HL-60 (cell line): ENCODE measurements at regions not wholly inside any gene's neighbourhood (a gene's known extent, or its start where the extent isn't known, plus 50 kb on each side); places are given as distances from the start of the nearest gene placed in this dataset.

ENCODE experiments used
- DNase-seq, 2 experiments: peaks; one replicate each; pipeline ENCODE4 v3.0.0-alpha.2; 2010 to 2020; ENCODE audit warnings: low read depth in 1 of 2, low spot score in 1 of 2
- H3K27ac ChIP-seq: fragments of 250-450 bp; sonication (Bioruptor Pico); replicated peaks from 2 replicates; pipeline ENCODE4 v1.5.1; 2020; ENCODE audit warnings: mild to moderate bottlenecking, moderate library complexity
- H3K27me3 ChIP-seq: fragments of 250-450 bp; sonication (Bioruptor Pico); 2 replicates; pipeline ENCODE4 v1.5.1; 2021; ENCODE audit warnings: mild to moderate bottlenecking, moderate library complexity; ENCODE audit not compliant: insufficient read depth, poor library complexity, severe bottlenecking
- H3K4me3 ChIP-seq: replicated peaks from 2 replicates; pipeline ENCODE4 v1.5.1; 2011; ENCODE audit warnings: mild to moderate bottlenecking, control low read depth, low read length; ENCODE audit not compliant: insufficient read depth
- GABPA ChIP-seq: IDR thresholded peaks from 2 replicates; pipeline ENCODE4 v1.6.1; 2012; ENCODE audit warnings: low read depth
- POLR2AphosphoS5 ChIP-seq: IDR thresholded peaks from 2 replicates; pipeline ENCODE4 v1.6.1; 2012; ENCODE audit warnings: low read depth
- REST ChIP-seq: IDR thresholded peaks from 2 replicates; pipeline ENCODE4 v1.6.1; 2012; ENCODE audit warnings: low read depth; ENCODE audit not compliant: insufficient replicate concordance
- SPI1 ChIP-seq: IDR thresholded peaks from 2 replicates; pipeline ENCODE4 v1.6.1; 2012; ENCODE audit warnings: low read depth, mild to moderate bottlenecking, borderline replicate concordance
- TF ChIP-seq, protein P1 (sequence below): IDR thresholded peaks from one replicate; pipeline ENCODE4 v1.5.1; 2011; ENCODE audit warnings: low read length, control low read depth, inconsistent platforms; ENCODE audit not compliant: insufficient read depth

DNA sequence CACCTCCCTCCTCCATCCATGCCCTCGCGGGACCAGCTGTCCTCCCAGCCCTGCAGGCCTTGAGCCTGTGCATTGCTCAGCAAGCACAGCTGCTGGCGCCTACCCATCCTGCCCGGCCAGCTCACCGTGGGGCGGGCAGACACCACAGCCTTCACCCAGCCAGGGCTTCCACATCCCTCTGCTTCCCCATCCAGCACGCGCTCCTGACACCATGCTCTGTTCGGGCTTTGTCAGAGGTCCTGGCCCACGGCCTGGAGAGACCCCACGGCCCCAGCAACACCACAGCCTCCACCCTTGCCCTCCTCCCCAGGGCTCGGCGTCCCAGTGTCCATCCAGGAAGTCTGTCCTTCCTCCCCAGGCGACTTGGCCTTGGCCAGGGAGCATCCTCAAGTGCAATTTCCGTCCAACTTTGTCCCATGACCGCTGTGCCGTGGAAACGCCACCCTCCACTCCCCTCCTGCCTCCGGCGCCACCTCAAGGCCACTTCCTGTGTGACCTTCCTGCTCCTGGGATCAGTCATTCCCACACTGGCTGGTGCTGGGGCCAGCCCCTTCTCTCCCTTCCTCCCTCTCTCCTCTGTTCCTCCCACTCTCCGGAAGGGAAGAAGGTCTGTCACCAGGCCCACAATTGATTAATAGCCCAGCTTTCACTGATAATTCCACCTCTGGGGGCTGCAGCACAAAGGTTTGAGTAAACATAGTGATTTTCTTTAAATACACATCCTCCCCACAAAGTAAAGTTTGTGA lies 71.5 kb upstream of the SMNDC1 start:
- H3K27me3 ChIP-seq = no peaks in the 10 kb centered on the region
- no peak overlapping the region for H3K27ac ChIP-seq
- no peak for DNase-seq
- TF ChIP-seq GABPA (no peak), POLR2AphosphoS5 (no peak), SPI1 (no peak), REST (no peak)
- TF ChIP-seq, protein P1, sequence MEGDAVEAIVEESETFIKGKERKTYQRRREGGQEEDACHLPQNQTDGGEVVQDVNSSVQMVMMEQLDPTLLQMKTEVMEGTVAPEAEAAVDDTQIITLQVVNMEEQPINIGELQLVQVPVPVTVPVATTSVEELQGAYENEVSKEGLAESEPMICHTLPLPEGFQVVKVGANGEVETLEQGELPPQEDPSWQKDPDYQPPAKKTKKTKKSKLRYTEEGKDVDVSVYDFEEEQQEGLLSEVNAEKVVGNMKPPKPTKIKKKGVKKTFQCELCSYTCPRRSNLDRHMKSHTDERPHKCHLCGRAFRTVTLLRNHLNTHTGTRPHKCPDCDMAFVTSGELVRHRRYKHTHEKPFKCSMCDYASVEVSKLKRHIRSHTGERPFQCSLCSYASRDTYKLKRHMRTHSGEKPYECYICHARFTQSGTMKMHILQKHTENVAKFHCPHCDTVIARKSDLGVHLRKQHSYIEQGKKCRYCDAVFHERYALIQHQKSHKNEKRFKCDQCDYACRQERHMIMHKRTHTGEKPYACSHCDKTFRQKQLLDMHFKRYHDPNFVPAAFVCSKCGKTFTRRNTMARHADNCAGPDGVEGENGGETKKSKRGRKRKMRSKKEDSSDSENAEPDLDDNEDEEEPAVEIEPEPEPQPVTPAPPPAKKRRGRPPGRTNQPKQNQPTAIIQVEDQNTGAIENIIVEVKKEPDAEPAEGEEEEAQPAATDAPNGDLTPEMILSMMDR = no peak
- no peak overlapping the region for H3K4me3 ChIP-seq

DNA sequence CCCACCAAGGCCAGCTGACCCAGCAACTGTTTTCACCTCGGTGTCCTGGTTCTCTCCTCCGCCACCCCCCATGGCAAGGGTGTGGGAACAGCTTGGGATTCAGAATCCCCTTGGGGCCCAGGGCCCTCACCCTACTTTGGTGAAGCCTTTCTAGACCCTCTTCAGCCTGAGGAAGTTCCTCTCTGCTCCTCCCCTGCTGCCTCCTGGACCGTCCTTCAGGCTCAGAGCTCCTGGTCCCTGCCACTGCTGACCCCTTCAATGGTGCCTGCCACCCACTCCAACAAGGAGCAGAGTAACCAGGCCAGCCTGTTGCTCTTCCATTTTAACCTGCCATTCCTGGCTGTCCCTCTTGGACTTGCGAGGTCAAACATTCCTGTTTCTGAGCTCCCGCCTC lies 72.0 kb upstream of the SMNDC1 start:
- Histone ChIP-seq H3K4me3 (no peak overlapping the region), H3K27ac (no peak overlapping the region), H3K27me3 (no peaks in the 10 kb centered on the region)
- no peak for DNase-seq
- no peak for TF ChIP-seq GABPA
- no peak for TF ChIP-seq POLR2AphosphoS5
- TF ChIP-seq, protein P1 = no peak

DNA sequence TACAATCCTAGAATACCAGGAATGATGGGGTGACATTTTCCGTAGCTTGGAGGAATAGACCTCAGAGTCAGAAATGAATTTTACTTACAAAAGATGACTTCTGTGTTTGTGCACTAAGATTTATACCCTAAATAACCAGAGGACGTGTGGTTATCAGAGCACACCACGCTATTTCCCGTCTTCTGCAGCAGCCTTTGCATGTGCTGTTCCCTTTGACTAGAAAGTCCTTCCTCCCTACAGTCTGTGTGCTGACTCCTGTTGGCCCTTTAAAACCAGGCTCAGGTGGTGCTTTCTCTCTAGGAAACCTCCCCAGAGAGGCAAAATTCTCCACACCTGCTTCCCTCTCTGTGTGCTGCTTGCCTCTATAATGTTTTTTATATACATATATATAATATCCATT lies 73.3 kb upstream of the SMNDC1 start:
- Histone ChIP-seq H3K4me3 (no peak overlapping the region), H3K27me3 (no peaks in the 10 kb centered on the region), H3K27ac (no peak overlapping the region)
- no peak for DNase-seq
- no peak for TF ChIP-seq SPI1
- no peak for TF ChIP-seq POLR2AphosphoS5
- no peak for TF ChIP-seq REST
- TF ChIP-seq, protein P1 = no peak
- TF ChIP-seq GABPA = no peak
